DMS53 treated with DMSO at 0.1 percent for 48 hours (cell line): ENCODE measurements at regions not wholly inside any gene's neighbourhood (a gene's known extent, or its start where the extent isn't known, plus 50 kb on each side); places are given as distances from the start of the nearest gene placed in this dataset.
A peak's percentile ranks its signal among the peaks of the same experiment; 100 is the strongest.
"Not testable (repeated sequence)": the region's sequence is repeated elsewhere in the genome, so short reads cannot be mapped to it uniquely, and the experiment has no call there.

Source experiments
- DNase-seq: peaks from one replicate; lab custom pipeline; 2025; ENCODE audit not compliant: unreplicated experiment; lab: John Stamatoyannopoulos, UW

GRCh38 chr4:104549736-104550135 lies 55.0 kb upstream of the CXXC4 start:
- no peak for DNase-seq

GRCh38 chr4:104559502-104559901 lies 64.8 kb upstream of the CXXC4 start:
- no peak for DNase-seq

- no peak for DNase-seq
Observed at GRCh38 chr4:104571341-104571740, 76.6 kb upstream of the CXXC4 start.

GRCh38 chr4:104574371-104574770 lies 79.7 kb upstream of the CXXC4 start:
- DNase-seq = no peak

- DNase-seq = no peak
Observed at GRCh38 chr4:104575278-104575677, 80.6 kb upstream of the CXXC4 start.

- no peak for DNase-seq
Observed at GRCh38 chr4:104577405-104577804, 82.7 kb upstream of the CXXC4 start.

- not testable (repeated sequence) for DNase-seq
Observed at GRCh38 chr4:104581476-104581875, 86.8 kb upstream of the CXXC4 start.

GRCh38 chr4:104582056-104582455 lies 87.4 kb upstream of the CXXC4 start:
- DNase-seq = not testable (repeated sequence)

GRCh38 chr4:104589264-104589868 lies 94.7 kb upstream of the CXXC4 start:
- no peak for DNase-seq

GRCh38 chr4:104591510-104591911 lies 96.8 kb upstream of the CXXC4 start:
- DNase-seq = peak; percentile 74

- DNase-seq = no peak
Observed at GRCh38 chr4:104592183-104592582, 97.5 kb upstream of the CXXC4 start.

GRCh38 chr4:104593019-104593418 lies 98.3 kb upstream of the CXXC4 start:
- no peak for DNase-seq

- no peak for DNase-seq
Observed at GRCh38 chr4:104596189-104596588, 101.5 kb upstream of the CXXC4 start.

- DNase-seq = no peak
Observed at GRCh38 chr4:104615496-104615895, 120.8 kb upstream of the CXXC4 start.

- no peak for DNase-seq
Observed at GRCh38 chr4:104615926-104616325, 121.2 kb upstream of the CXXC4 start.

GRCh38 chr4:104616401-104616820 lies 121.7 kb upstream of the CXXC4 start:
- no peak for DNase-seq

GRCh38 chr4:104625706-104626105 lies 131.0 kb upstream of the CXXC4 start:
- no peak for DNase-seq

GRCh38 chr4:104629601-104630000 lies 134.9 kb upstream of the CXXC4 start:
- DNase-seq = no peak

GRCh38 chr4:104630272-104630671 lies 135.6 kb upstream of the CXXC4 start:
- DNase-seq = no peak

GRCh38 chr4:104631000-104631399 lies 136.3 kb upstream of the CXXC4 start:
- no peak for DNase-seq

GRCh38 chr4:104641418-104641817 lies 146.7 kb upstream of the CXXC4 start:
- DNase-seq = no peak

- no peak for DNase-seq
Observed at GRCh38 chr4:104642521-104642920, 147.8 kb upstream of the CXXC4 start.

GRCh38 chr4:104643805-104644204 lies 149.1 kb upstream of the CXXC4 start:
- no peak for DNase-seq
